CD4-positive, alpha-beta T cell treated with Interleukin-2 at 100 ng/mL for 4 hours (primary cell): ENCODE measurements at regions not wholly inside any gene's neighbourhood (a gene's known extent, or its start where the extent isn't known, plus 50 kb on each side); places are given as distances from the start of the nearest gene placed in this dataset.
"Not testable (repeated sequence)": the region's sequence is repeated elsewhere in the genome, so short reads cannot be mapped to it uniquely, and the experiment has no call there.

Experiments used
- DNase-seq: peaks from one replicate; pipeline ENCODE4 v3.0.0-alpha.2; 2020; ENCODE audit warnings: low spot score

DNA sequence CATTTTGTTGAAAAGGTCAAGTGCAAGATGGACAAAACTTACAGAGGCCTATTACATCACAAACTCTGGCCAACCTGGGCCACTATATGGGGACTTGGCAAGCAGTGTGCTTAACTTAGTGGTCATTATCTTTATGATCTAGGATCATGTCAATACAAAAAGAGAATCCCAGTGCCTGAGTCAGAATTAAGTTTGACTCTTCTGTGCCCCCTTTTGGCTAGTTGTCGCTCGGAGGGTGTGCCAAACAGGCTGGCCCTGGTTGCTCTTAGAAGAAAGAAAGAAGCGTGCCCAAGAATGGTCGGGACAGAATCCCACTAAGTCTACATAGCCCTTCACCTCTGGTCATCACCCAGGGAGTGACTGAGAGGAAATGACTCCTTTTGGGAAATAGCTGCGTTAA lies 100.1 kb downstream of the EIF4E start:
- peak; percentile 39 for DNase-seq

DNA sequence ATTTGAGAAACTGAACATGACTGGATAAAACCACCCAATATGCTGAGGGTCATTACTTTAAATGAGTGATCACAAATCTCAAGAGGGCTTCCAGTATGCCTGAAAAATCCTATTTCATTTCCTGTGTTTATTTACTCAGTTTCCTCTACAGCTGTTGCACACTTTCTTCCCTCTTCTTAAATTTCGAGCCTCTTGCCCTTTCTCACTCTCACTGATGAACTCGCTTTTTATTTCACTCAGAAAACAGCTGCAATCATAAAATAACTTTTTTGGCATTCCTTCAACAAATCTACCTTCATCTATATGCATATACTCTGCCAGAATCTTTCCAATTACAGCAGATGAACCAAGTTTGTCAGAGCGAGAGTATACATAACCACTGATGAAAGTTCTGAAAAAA lies 101.3 kb downstream of the EIF4E start:
- DNase-seq = no peak

DNA sequence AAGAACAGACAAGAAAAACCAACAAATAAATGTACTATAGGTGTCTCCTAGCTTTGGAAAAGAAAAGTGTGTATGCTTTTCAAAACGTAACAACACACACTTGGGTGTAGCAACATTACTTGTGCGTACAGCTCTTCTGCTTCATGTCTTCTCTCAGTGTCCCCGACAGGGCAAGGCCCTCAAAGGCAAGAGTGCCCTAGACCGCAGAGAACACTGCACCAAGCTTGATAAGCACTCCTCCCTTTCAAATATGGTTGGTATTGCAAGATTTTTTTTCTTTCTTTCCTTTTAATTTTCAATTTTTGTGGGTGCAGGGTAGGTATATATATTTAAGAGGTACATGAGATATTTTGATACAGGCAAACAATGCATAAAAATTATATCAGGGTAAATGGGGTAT lies 106.8 kb downstream of the EIF4E start:
- DNase-seq = no peak

DNA sequence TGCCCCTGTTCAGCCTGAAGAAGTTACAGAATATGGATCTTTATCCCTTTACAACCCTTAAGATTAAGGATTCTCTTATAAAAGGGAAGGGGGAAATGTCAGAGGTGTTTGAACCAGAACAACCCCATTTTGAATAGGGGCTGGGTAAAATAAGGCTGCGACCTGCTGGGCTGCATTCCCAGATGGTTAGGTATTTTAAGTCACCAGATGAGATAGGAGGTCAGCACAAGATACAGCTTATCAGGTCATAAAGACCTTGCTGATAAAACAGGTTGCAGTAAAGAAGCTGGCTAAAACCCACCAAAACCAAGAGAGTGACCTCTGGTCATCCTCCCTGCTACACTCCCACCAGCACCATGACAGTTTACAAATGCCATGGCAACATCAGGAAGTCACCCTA lies 110.8 kb downstream of the EIF4E start:
- DNase-seq = not testable (repeated sequence)

DNA sequence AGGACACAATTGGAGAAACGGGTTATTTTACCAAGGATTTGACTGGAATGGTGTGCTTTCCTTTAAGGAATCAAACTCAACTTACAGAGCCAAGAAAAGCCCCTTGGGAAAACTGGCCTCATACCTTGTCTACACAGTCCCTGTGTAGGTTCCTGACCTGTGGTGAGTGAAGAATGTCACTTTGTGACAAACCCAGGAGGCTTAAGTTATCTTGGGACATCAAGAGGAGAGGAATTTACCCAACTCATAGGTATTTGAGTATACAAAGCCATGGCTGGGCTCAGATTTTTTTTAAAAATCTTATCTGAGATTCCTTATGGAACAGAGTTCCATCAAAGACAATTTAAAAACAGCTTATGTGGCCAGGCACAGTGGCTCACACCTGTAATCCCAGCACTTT lies 112.1 kb downstream of the EIF4E start:
- DNase-seq = no peak

DNA sequence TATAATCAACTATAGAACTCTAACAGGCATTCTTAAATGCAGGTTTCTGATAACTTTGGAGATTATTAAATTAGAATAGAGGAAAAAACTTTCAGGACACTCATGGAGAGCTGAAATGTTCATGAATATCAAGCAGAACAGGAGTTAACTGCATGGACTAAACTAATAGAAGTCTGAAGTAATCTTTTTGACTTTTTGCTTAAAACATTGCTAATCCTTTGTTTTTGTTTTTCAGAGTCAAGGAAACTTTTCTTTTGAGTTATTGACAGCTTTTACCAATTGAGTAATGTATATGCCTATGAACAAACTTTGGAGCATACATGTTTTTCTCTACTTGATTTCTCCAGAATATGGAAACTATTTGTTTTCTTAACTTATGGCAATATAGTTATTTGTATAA lies 112.5 kb downstream of the EIF4E start:
- DNase-seq = no peak

DNA sequence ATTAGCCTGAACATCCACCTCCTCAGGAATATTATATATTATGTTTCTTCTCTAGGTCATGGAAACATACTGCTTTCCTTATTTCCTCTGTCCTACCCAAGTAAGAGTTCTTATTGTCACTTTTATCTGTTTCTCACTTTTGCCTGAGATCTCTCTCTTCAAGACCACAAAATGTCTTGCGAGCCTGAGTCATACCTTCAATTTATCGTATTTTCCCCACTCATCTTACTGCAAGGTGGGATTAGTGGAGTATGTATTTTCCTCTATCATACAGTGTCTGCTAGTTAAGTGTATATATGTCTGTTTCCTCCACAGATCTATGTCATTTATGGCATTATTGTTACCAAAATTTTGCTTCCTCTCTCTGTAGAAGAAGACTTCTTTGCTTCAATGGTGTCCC lies 124.5 kb downstream of the EIF4E start:
- no peak for DNase-seq

DNA sequence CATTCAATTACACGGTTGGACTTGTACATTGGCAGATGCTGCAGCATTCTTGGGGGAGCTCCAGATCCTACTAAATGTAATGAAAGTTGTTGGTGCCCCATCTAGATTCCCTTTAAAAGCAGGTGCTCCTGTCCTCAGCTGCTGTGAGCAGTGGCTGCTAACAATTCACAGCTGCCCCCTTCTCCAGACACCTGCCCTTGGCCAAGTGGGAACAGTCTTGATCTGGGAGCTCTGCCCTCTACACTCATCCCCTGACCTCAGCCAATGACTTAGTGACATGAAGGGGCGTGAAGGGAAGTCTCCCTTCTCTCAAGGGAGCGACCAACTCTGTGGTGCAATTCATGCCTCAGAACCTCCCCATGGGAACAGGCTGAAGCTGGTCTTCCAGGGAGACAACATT lies 125.7 kb downstream of the EIF4E start:
- DNase-seq = no peak

DNA sequence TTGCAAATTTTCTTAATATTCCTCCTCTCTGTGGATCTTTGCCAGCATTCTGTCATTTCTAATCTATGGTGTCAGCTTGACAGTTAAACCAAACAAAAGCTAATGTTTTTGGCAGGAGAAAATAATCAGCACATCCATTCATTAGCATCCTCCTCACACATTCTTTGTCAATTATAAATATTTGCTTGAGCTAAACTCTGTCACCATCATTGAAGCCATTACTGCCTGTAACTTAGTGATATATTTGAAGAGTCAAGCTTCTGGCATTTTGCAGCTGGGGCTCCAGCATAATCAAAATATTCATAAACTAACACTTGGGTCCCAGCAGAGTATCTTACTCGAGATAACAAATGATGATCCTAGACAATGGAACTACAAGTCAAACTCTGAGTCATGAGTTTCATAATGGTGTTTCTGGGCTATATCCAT lies 126.1 kb downstream of the EIF4E start:
- no peak for DNase-seq

DNA sequence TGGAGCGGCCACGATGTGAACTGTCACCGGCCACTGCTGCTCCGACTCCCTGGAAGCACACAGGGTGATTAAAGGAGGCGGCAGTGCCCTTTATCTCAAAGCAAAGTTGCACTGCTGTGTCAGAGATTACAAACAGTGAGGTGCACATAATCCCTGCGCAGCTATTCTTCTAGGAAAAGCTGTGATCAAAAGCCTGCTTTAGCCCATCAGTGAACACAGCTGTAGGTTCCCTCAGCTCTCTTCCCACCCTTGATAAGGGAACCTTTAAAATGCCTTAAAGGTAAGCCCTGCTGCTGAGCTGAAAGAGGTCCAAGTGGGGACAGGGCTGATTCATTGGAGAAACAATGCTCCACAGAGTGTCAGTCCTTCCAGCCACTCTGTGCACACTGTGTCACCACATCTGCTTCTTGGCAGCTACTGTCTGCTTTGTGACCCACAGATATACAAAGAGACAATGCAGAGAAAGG lies 127.6 kb downstream of the EIF4E start:
- no peak for DNase-seq

DNA sequence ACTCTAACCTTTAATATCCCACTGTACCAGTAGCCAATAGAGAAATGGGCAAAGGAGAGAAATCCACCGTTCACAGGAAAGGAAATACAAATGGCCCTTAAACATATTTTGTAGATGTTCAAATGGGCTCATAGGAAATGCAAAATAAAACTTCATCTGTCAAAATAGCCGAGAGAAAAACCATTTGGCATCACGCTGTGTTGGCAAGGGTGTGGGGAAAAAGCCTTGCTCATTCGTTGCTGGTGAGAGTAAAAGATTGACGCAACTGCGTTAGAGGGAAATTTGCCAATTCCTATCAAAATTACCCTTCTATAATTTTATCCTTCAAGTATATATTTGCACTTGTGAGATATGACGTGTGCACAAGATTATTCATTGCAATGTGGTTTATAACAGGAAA lies 131.9 kb downstream of the EIF4E start:
- DNase-seq = no peak

DNA sequence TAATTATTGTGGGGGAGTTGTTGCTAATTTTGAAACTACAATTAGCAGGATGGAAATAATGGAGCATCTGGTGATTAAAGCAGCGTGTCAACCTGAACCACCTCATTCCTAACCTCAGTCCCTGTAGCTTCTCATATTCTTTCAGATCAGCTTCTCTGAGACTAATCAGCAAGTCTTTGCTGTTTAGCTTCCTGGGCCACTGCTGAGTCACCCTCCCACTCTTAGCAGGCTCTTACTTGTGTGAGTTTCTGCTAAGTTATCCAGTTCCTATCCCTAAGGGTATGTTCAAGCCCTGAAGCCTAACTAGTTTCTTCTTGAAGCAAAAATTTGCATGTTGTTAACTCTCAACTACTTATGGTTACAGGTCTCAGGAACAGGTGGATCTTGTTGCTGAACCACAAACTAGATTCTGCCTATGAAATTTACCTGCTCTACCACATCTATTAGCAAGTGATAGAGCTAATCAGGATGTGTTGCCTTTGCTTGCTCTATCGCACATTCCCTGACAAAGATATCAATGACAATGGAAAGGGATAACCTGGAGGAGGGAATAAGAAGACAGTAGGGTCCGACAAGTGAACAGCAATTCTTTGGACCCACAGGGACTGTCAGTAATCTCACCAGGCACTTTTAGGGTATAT lies 134.2 kb downstream of the EIF4E start:
- no peak for DNase-seq

DNA sequence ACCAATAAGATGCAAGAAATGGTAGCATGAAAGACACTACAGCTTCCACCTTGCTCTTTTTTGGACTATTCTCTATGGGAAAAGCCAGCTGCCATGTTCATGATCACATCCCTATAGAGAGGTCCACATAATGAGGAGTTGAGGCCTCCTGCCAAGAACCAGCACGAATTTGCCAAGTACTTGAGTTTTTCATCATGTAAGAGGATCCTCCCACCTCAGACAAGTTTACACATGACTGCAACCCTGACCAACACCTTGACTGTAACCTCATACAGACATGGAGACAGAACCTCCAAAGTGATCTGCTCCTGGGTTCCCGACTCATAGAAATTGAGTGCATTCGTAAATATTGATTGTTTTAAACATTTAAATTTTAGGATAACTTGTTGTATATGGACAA lies 135.2 kb upstream of the TSPAN5 start:
- no peak for DNase-seq

DNA sequence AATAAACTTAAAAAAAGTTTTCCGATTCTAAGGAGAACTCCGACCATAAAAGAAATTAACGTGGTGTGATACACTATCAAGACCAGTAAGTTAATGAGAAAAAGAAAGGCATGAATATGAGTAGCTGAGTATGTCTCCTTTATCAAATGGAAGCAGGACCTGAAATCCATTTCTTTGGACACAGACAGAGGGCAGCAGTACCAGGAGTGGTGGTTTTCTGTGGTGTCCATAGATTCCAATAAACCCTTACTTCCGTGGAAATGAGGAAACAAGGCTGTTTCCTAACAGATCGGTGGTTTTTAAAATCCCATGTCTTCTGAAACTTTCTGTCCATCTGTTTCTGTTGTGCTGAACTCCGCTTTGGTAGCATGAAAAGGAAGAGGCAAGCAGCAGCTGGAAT lies 128.5 kb upstream of the TSPAN5 start:
- no peak for DNase-seq

DNA sequence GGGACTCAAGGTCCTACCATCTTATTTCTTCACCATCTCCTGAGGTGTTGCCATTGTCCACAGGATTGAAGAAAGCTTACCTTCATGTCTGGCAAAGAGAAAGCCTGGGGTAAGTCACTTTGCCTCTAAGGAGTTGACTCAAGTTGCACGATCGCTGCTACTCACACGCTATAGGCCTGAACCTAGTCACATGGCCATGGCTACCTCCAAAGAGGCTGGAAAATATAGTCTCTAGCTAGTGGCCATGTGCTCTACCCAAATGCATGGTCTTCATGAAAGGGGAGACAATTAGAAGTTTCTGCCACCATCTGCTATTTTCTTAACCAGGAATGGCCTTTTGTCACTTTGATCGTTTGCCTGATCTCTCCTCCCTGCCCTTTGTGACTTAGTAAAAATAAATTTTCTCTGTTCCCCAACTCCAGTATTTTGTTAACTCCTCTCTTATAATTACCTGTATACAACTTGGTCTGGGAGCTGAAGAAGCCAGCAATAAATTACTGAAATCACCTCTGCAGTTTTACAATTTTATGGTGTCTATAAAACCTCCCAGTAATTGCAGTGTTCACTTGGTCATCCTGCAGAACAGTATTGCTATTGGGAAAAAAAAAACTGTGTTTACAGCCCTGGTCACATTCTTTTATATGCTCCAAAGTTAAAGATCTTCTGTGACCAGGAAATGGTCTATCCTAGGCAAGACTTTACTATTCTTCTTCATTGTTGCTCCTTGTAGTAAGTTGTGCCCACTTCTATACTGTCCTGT lies 126.7 kb upstream of the TSPAN5 start:
- no peak for DNase-seq

DNA sequence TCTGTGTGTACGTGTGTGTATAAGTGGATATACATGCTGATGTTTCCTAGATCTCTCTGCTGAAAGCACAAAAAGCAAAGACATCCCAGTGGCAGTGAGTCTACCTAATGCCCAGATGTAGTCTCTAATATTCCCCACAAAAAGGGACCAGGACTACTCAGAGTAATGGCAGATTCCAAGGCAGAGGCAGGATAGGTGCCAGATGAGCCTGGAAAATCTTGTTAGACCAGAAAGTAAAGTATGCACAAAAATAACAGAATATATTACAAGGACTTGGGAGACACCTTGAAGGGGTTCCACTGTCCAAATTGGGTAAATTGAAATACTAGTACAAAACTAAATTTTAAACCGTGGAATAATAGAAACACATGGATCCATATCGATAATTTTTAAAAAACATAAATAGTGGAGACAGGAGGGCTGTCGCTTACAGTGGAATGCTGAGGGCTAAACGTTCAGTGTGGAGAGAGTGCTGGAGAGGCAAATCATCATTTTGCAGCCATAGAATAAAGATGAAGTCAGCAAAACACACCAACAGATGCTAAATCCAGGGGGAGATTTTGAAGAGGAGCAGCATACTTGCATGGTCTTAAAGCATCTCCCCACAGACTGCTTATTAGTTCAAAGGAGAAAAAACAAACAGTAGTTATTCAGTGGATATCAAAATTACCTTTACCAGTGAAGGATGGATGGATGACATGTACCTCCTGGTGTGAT lies 123.4 kb upstream of the TSPAN5 start:
- no peak for DNase-seq

DNA sequence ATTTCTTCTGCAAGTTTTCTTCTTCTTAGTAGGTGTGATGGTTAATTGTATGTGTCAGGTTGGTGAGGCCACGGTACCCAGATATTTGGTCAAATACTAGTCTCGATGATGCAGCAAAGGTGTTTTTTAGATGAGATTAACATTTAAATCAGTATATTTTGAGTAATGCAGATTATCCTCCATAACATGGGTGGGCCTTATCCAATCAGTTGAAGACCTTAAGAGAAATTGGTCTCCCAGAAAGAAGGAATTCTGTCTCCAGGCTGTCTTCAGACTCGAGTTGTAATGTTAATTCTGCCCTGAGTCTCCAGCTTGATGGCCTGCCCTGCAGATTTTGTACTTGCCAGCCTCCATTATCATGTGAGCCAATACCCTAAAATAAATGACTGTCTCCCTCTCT lies 122.5 kb upstream of the TSPAN5 start:
- DNase-seq = no peak

DNA sequence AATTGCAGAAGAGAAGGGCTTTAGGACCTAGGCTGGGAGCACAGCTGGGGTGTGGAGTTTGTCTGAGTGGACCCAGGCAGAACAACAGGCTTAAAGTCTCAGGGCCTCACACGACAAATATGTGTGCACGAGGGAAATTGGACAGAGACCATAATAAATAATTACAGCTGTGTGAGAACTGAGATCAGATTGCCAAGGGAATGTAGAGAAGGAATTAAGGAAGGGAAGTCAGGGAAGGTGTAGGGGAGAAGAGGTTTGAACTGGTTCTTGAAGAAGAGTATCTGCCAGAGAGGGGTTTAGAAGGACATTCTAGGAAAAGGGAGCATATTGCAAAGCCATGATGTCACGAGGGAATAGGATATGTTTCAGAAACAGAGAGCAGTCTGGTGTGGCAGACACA lies 120.7 kb upstream of the TSPAN5 start:
- DNase-seq = no peak

DNA sequence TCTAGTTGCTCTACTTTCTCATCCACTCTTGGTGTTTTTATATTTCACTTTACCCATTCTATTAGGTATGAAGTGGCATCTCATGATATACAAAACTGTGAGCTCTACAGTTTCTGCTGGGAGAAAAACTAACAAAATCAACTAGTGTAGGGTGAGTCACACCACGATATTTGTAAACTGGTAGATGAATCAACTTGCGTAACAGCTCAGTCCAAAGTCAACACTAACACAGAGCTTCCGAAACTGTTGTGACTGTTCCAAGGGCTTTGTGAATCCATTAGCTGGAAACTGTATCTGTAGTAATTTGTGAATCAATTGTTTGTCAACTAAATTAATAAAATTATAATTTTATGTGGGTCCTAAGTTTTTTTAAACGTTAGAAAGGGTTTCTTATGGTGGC lies 119.8 kb upstream of the TSPAN5 start:
- no peak for DNase-seq

DNA sequence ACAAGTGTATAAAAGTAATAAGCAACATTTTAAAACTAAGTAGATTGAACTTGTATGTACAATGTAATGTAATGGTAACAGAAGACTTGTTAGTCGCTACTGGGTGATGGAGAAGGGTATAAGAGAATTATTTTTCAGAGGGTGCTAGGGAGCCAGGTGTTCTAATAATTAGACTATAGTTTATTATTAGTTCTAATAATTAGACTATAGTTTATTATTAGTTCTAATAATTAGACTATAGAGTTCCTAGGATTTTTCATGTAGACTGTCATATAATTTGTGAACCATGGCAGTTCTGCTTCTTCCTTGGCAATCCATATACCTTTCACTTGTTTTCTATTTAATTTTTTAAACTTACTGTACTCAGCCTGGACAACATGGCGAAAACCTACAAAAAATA lies 117.3 kb upstream of the TSPAN5 start:
- no peak for DNase-seq

DNA sequence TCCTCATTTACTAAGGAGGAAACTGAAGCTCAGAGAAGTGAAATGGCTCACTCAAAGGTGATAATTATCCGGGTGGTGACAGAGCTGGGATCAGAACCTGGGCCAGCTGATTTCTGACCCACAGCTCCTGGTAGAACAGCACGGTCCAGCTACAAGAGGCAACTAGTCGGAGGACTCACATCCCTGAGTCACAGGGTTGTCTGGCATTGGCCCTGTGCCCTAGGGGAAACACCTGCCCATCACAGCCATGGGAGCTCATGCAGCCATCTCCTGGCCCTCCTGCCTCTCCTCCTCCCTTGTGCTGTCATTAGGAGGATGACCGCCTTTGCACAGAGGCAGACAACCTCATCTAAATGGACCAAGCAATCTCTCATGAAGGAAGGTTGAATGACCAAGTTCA lies 115.2 kb upstream of the TSPAN5 start:
- DNase-seq = no peak

DNA sequence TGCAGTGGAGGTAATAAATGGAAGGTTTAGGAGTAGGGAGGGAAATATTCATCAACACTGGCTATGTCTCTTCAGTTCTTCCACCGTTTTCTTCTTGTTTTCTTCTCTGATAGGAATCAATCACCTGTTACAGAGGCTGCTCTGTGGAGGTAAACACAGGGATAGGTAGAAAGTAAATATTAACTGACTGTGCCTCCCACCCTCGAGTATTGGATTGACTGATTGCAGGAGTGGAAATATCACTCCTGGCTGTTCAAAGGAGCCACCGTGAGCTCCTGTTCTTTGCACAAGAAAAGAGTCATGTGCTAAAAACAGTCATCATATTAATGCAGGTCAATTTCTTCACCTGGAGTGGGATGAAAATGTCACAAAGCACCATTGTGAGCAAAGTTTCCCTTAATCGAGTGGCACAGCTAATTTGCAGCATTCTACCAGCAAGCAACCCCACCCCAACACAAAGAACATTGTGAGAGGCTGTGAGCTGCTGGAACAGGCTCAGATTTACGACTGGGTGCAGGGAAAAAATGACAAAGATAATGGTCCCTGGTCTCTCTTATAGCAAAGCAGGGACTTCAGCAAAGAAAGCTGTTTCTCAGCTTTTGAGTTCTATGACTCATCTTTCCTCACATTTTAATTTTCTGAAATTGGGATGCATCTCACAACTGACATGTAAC lies 113.7 kb upstream of the TSPAN5 start:
- no peak for DNase-seq

DNA sequence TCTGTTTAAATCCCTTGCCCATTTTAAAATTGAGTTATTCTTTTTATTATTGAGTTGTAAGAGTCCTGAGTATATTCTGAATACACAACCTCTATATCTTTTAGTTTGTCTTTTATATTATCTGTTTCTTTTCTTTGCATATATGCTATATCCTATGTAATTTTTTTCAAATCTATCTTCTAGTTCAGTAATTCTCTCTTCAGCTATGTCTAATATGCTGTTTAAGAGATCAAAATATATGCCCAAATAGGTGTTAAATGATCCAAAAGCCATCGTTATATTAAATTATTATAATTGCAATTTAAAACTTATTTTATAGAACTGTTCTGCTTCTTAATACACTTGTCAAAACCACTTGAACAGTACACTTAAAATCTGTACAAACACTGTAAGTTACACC lies 107.4 kb upstream of the TSPAN5 start:
- no peak for DNase-seq
